K562 (cell line): ENCODE measurements at regions not wholly inside any gene's neighbourhood (a gene's known extent, or its start where the extent isn't known, plus 50 kb on each side); places are given as distances from the start of the nearest gene placed in this dataset.

Experiments used
- ASH1L ChIP-seq: fragments of 450-650 bp; IDR thresholded peaks from 2 replicates; pipeline ENCODE4 v1.6.1; 2018; ENCODE audit warnings: borderline replicate concordance, mild to moderate bottlenecking, low read depth; ENCODE audit not compliant: partially characterized antibody
- CBX8 ChIP-seq: fragments of 200-600 bp; sonication (generic); IDR thresholded peaks from 2 replicates; pipeline ENCODE4 v1.6.1; 2012; ENCODE audit warnings: borderline replicate concordance, mixed run types, low read depth, mild to moderate bottlenecking, moderate library complexity, mixed read lengths, low read length, control low read depth, inconsistent platforms; ENCODE audit not compliant: poor library complexity, severe bottlenecking; ENCODE audit errors: extremely low read depth
- E2F5 ChIP-seq: sonication (generic); formaldehyde crosslinking; IDR thresholded peaks from 2 replicates; pipeline ENCODE4 v1.8.0; 2022; ENCODE audit warnings: mild to moderate bottlenecking, missing genetic modification reagents
- GABPA ChIP-seq: fragments of 200-800 bp; sonication (Bioruptor generic); conservative IDR thresholded peaks from 2 replicates; pipeline ENCODE4 v1.6.1; 2016; ENCODE audit warnings: low read depth, missing genetic modification characterization, missing compliant biosample characterization
- RAD21 ChIP-seq, 2 experiments: fragments of 250-450 bp in 1 of 2; fragments of 450-650 bp in 1 of 2; sonication (Bioruptor Pico) in 1 of 2; formaldehyde crosslinking in 1 of 2; IDR thresholded peaks in 1 of 2; conservative IDR thresholded peaks in 1 of 2; 2 replicates each; pipeline versions ENCODE4 v1.4.0 to v1.8.0; 2020 to 2022; ENCODE audit warnings: mild to moderate bottlenecking in 2 of 2, moderate library complexity in 1 of 2
- SIRT6 ChIP-seq: IDR thresholded peaks from one replicate; pipeline ENCODE4 v1.6.1; 2012; ENCODE audit warnings: low read depth, mild to moderate bottlenecking, control low read depth, inconsistent platforms, low read length, moderate library complexity

- TF ChIP-seq ASH1L = no peak
- TF ChIP-seq SIRT6 = no peak
- TF ChIP-seq E2F5 (CRISPR knock-in tag) = no peak
- TF ChIP-seq CBX8 = no peak
- no peak for TF ChIP-seq RAD21 (CRISPR knock-in tag; conservative IDR thresholded peaks at IDR 0.05 in 1 of 2, IDR thresholded peaks at IDR 0.05 in 1 of 2)
- TF ChIP-seq GABPA = no peak
Measured at GRCh38 chr1:30366911-30367310, 356.5 kb downstream of the MATN1 start.
